CD14-positive monocyte (primary cell): ENCODE measurements at regions not wholly inside any gene's neighbourhood (a gene's known extent, or its start where the extent isn't known, plus 50 kb on each side); places are given as distances from the start of the nearest gene placed in this dataset.

Source experiments
- DNase-seq, 3 donors: peaks; one replicate each; pipeline ENCODE4 v3.0.0-alpha.2; 2011 to 2022
- H2AFZ ChIP-seq: 2 replicates; pipeline ENCODE4 v1.6.0; 2012; ENCODE audit warnings: mild to moderate bottlenecking, low read depth, low read length, inconsistent platforms; ENCODE audit not compliant: insufficient read depth, poor library complexity, severe bottlenecking
- H3K27ac ChIP-seq, 2 donors: 1 replicate in 1 of 2; 2 replicates in 1 of 2; pipeline ENCODE4 v1.5.1; 2012 to 2013; ENCODE audit warnings: low read length in 2 of 2, control low read depth in 1 of 2, inconsistent platforms in 1 of 2, low read depth in 1 of 2, mild to moderate bottlenecking in 1 of 2
- H3K27me3 ChIP-seq, 2 donors: one replicate each; pipeline versions ENCODE4 v1.6.0 to v1.6.1; 2011 to 2013; ENCODE audit warnings: low read length in 2 of 2; ENCODE audit not compliant: control insufficient read depth in 2 of 2, insufficient read depth in 2 of 2
- H3K36me3 ChIP-seq, 2 donors: replicated peaks in 1 of 2; 1 replicate in 1 of 2; 2 replicates in 1 of 2; pipeline versions ENCODE4 v1.5.1 to v1.6.1; 2012 to 2013; ENCODE audit warnings: low read length in 2 of 2, control low read depth in 1 of 2, inconsistent platforms in 1 of 2, mild to moderate bottlenecking in 1 of 2; ENCODE audit not compliant: insufficient read depth in 2 of 2, control insufficient read depth in 1 of 2
- H3K4me1 ChIP-seq, 2 donors: 1 replicate in 1 of 2; 2 replicates in 1 of 2; pipeline versions ENCODE4 v1.5.1 to v1.6.1; 2012 to 2013; ENCODE audit warnings: low read length in 2 of 2, control low read depth in 1 of 2, inconsistent platforms in 1 of 2, mild to moderate bottlenecking in 1 of 2, moderate library complexity in 1 of 2; ENCODE audit not compliant: insufficient read depth in 2 of 2, control insufficient read depth in 1 of 2
- H3K4me2 ChIP-seq: replicated peaks from 2 replicates; pipeline ENCODE3; 2012; ENCODE audit warnings: low read length, moderate library complexity, mild to moderate bottlenecking; ENCODE audit not compliant: poor library complexity, severe bottlenecking; ENCODE audit errors: extremely low read depth
- H3K4me3 ChIP-seq, 3 experiments: fragments of 200-600 bp in 1 of 3; sonication (generic) in 1 of 3; replicated peaks in 1 of 3; 1 replicate in 2 of 3; 2 replicates in 1 of 3; pipeline ENCODE4 v1.5.1; 2011 to 2013; ENCODE audit warnings: low read length in 3 of 3, mild to moderate bottlenecking in 3 of 3, control low read depth in 2 of 3, low read depth in 2 of 3, inconsistent platforms in 1 of 3, moderate library complexity in 1 of 3
- H3K79me2 ChIP-seq: 2 replicates; pipeline ENCODE4 v1.6.0; 2012; ENCODE audit warnings: mild to moderate bottlenecking, control low read depth, inconsistent platforms, low read length, moderate library complexity; ENCODE audit not compliant: insufficient read depth
- H3K9ac ChIP-seq: 2 replicates; pipeline ENCODE4 v1.6.0; 2017; ENCODE audit warnings: low read length, mild to moderate bottlenecking; ENCODE audit not compliant: insufficient read depth, poor library complexity, severe bottlenecking
- H3K9me3 ChIP-seq, 2 donors: replicated peaks in 1 of 2; 1 replicate in 1 of 2; 2 replicates in 1 of 2; pipeline versions ENCODE4 v1.5.1 to v1.6.1; 2012 to 2013; ENCODE audit warnings: low read length in 2 of 2, control low read depth in 1 of 2; ENCODE audit not compliant: control insufficient read depth in 1 of 2, insufficient read depth in 1 of 2
- H4K20me1 ChIP-seq: 2 replicates; pipeline ENCODE4 v1.6.0; 2012; ENCODE audit warnings: mild to moderate bottlenecking, low read length, control low read depth, moderate library complexity; ENCODE audit not compliant: insufficient read depth
- H3K27ac Mint-ChIP-seq, 7 donors: one replicate each; pipeline ENCODE4 v1.8.0; 2020; ENCODE audit warnings: mild to moderate bottlenecking in 7 of 7, mixed read lengths in 7 of 7, moderate library complexity in 6 of 7, inconsistent platforms in 2 of 7
- H3K27me3 Mint-ChIP-seq, 3 donors: one replicate each; pipeline ENCODE4 v1.8.0; 2021 to 2022; ENCODE audit warnings: low read depth in 3 of 3, mild to moderate bottlenecking in 3 of 3, mixed read lengths in 3 of 3, moderate library complexity in 3 of 3, inconsistent platforms in 1 of 3
- H3K36me3 Mint-ChIP-seq, 2 donors: one replicate each; pipeline ENCODE4 v1.8.0; 2020; ENCODE audit warnings: mixed read lengths in 2 of 2, inconsistent platforms in 1 of 2, mild to moderate bottlenecking in 1 of 2
- H3K4me1 Mint-ChIP-seq: one replicate; pipeline ENCODE4 v1.8.0; 2020; ENCODE audit warnings: mild to moderate bottlenecking, mixed read lengths
- H3K4me3 Mint-ChIP-seq, 2 donors: one replicate each; pipeline ENCODE4 v1.8.0; 2020; ENCODE audit warnings: mild to moderate bottlenecking in 2 of 2, mixed read lengths in 2 of 2, moderate library complexity in 1 of 2
- H3K9me3 Mint-ChIP-seq, 7 donors: one replicate each; pipeline ENCODE4 v1.8.0; 2020 to 2022; ENCODE audit warnings: mixed read lengths in 7 of 7, mild to moderate bottlenecking in 6 of 7, moderate library complexity in 6 of 7, inconsistent platforms in 2 of 7
- WGBS: methylation state at CpG from one replicate; pipeline ENCODE4 v1.1.5; 2013; ENCODE audit warnings: missing lambda C conversion rate; ENCODE audit not compliant: insufficient coverage; 5-methylcytosine and 5-hydroxymethylcytosine counted together
- intact Hi-C, 2 donors: fragments of 100-400 bp; cut with micrococcal nuclease; formaldehyde crosslinking; loops; one replicate each; pipeline versions ENCODE4 v1.15.0 to v1.15.1; 2023
- TF ChIP-seq, protein P1 (sequence below): fragments of 200-600 bp; IDR thresholded peaks from one replicate; pipeline ENCODE4 v1.8.0; 2022; ENCODE audit warnings: antibody characterized with exemption, mild to moderate bottlenecking

GRCh38 chr1:216836316-216836715, 113.1 kb upstream of the ESRRG start:
- 95% methylated on average over 3 of the region's 3 CpGs for WGBS
- H3K27me3 Mint-ChIP-seq = no peaks in the 10 kb centered on the region
- no peaks in the 10 kb centered on the region for H3K36me3 ChIP-seq
- H3K9me3 ChIP-seq = peaks cover 0 to 11% of the 10 kb centered on the region in 2 donors
- H4K20me1 ChIP-seq = no peaks in the 10 kb centered on the region
- no peak overlapping the region for H3K4me3 ChIP-seq
- H3K4me2 ChIP-seq = no peak overlapping the region
- no peak overlapping the region for H3K27ac Mint-ChIP-seq
- H3K9me3 Mint-ChIP-seq = peaks cover 0 to 11% (median 2%) of the 10 kb centered on the region in 7 donors
- H3K4me3 Mint-ChIP-seq = no peak overlapping the region
- H3K27ac ChIP-seq = no peak overlapping the region
- H2AFZ ChIP-seq = no peak overlapping the region
- no peak overlapping the region for H3K9ac ChIP-seq
- no peaks in the 10 kb centered on the region for H3K36me3 Mint-ChIP-seq
- no peaks in the 10 kb centered on the region for H3K79me2 ChIP-seq
- TF ChIP-seq, protein P1, sequence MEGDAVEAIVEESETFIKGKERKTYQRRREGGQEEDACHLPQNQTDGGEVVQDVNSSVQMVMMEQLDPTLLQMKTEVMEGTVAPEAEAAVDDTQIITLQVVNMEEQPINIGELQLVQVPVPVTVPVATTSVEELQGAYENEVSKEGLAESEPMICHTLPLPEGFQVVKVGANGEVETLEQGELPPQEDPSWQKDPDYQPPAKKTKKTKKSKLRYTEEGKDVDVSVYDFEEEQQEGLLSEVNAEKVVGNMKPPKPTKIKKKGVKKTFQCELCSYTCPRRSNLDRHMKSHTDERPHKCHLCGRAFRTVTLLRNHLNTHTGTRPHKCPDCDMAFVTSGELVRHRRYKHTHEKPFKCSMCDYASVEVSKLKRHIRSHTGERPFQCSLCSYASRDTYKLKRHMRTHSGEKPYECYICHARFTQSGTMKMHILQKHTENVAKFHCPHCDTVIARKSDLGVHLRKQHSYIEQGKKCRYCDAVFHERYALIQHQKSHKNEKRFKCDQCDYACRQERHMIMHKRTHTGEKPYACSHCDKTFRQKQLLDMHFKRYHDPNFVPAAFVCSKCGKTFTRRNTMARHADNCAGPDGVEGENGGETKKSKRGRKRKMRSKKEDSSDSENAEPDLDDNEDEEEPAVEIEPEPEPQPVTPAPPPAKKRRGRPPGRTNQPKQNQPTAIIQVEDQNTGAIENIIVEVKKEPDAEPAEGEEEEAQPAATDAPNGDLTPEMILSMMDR = no peak
- DNase-seq = no peak
- no peaks in the 10 kb centered on the region for H3K27me3 ChIP-seq
- no peaks in the 10 kb centered on the region for H3K4me1 ChIP-seq
- H3K4me1 Mint-ChIP-seq = no peaks in the 10 kb centered on the region
- intact Hi-C loops = no loop called here

DNA sequence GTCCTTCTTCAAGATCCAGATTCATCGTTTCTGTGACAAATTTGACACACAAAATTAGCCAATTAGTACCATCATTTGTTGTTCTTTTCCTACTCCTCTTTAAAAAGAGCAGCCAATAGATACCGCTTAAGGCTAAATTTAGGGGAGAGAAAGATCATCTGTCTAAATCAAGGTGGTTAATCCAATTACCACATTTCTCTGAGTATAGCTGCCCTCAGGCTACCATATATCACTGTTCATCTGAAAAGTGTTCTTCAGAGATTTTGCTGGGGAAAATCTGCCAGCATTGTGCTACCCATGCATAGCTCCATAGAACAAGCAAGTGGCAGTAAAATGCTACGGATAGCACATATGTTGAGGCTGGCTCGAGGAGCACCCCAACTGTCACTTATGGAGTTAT, 110.3 kb upstream of the ESRRG start:
- H3K4me1 Mint-ChIP-seq = no peaks in the 10 kb centered on the region

More for the DNA sequence above, 110.3 kb upstream of the ESRRG start:
- H3K4me3 Mint-ChIP-seq = no peak overlapping the region
- H3K27me3 ChIP-seq = no peaks in the 10 kb centered on the region
- H3K27me3 Mint-ChIP-seq = no peaks in the 10 kb centered on the region
- no peak overlapping the region for H2AFZ ChIP-seq
- H3K4me3 ChIP-seq = no peak overlapping the region
- TF ChIP-seq, protein P1 = no peak
- DNase-seq = no peak
- no peak overlapping the region for H3K4me2 ChIP-seq
- peaks cover 0 to 12% (median 3%) of the 10 kb centered on the region in 7 donors for H3K9me3 Mint-ChIP-seq
- intact Hi-C loops = no loop called here
- H4K20me1 ChIP-seq = no peaks in the 10 kb centered on the region
- no peaks in the 10 kb centered on the region for H3K4me1 ChIP-seq
- no peaks in the 10 kb centered on the region for H3K36me3 ChIP-seq
- WGBS = 87% methylated on average over 2 of the region's 4 CpGs
- H3K36me3 Mint-ChIP-seq = no peaks in the 10 kb centered on the region
- no peak overlapping the region for H3K27ac ChIP-seq
- no peak overlapping the region for H3K9ac ChIP-seq
- H3K79me2 ChIP-seq = no peaks in the 10 kb centered on the region
- no peak overlapping the region for H3K27ac Mint-ChIP-seq
- H3K9me3 ChIP-seq = peaks cover 0 to 11% of the 10 kb centered on the region in 2 donors
